ENCODE measurements at regions not wholly inside any gene's neighbourhood (a gene's known extent, or its start where the extent isn't known, plus 50 kb on each side); places are given as distances from the start of the nearest gene placed in this dataset.

- DNase-seq (ENCODE audit: low spot score): no peak
Observed at GRCh38 chrX:25156832-25157231, 141.1 kb upstream of the ARX start.

GRCh38 chrX:25156323-25156722 lies 140.6 kb upstream of the ARX start:
- no peaks in the 10 kb centered on the region for H3K4me1 ChIP-seq
- TF ChIP-seq CTCF (IDR thresholded peaks at IDR 0.05): no peak
- no peak overlapping the region for H3K27ac ChIP-seq
- H3K9me3 ChIP-seq: no peaks in the 10 kb centered on the region
- DNase-seq (ENCODE audit: low spot score): no peak
- H3K36me3 ChIP-seq: no peaks in the 10 kb centered on the region
- no peak overlapping the region for H3K4me3 ChIP-seq
- H3K27me3 ChIP-seq: no peaks in the 10 kb centered on the region

More at GRCh38 chrX:25156832-25157231, 141.1 kb upstream of the ARX start:
- H3K27ac ChIP-seq: no peak overlapping the region
- H3K4me3 ChIP-seq: no peak overlapping the region
- H3K27me3 ChIP-seq: no peaks in the 10 kb centered on the region
- H3K4me1 ChIP-seq: no peaks in the 10 kb centered on the region
- no peaks in the 10 kb centered on the region for H3K9me3 ChIP-seq
- no peaks in the 10 kb centered on the region for H3K36me3 ChIP-seq
- no peak for TF ChIP-seq CTCF (IDR thresholded peaks at IDR 0.05)

- no peaks in the 10 kb centered on the region for H3K36me3 ChIP-seq
- no peak for TF ChIP-seq CTCF (IDR thresholded peaks at IDR 0.05)
- no peak overlapping the region for H3K4me3 ChIP-seq
- no peak overlapping the region for H3K27ac ChIP-seq
- H3K27me3 ChIP-seq: no peaks in the 10 kb centered on the region
- no peak for DNase-seq (ENCODE audit: low spot score)
- no peaks in the 10 kb centered on the region for H3K4me1 ChIP-seq
- H3K9me3 ChIP-seq: no peaks in the 10 kb centered on the region
Observed at GRCh38 chrX:25154168-25154567, 138.4 kb upstream of the ARX start.

GRCh38 chrX:25151749-25152148 lies 136.0 kb upstream of the ARX start:
- no peak for DNase-seq (ENCODE audit: low spot score)
- no peaks in the 10 kb centered on the region for H3K4me1 ChIP-seq

GRCh38 chrX:25144043-25144940 lies 128.5 kb upstream of the ARX start:
- H3K4me3 ChIP-seq: no peak overlapping the region
- H3K36me3 ChIP-seq: no peaks in the 10 kb centered on the region
- peak; percentile 67 for DNase-seq (ENCODE audit: low spot score)
- peak; percentile 60 to 83 for TF ChIP-seq CTCF (IDR thresholded peaks at IDR 0.05)
- no peaks in the 10 kb centered on the region for H3K27me3 ChIP-seq
- no peaks in the 10 kb centered on the region for H3K4me1 ChIP-seq
- no peaks in the 10 kb centered on the region for H3K9me3 ChIP-seq
- H3K27ac ChIP-seq: no peak overlapping the region

More at GRCh38 chrX:25151749-25152148, 136.0 kb upstream of the ARX start:
- Histone ChIP-seq H3K27ac (no peak overlapping the region), H3K9me3 (no peaks in the 10 kb centered on the region), H3K36me3 (no peaks in the 10 kb centered on the region), H3K27me3 (no peaks in the 10 kb centered on the region), H3K4me3 (no peak overlapping the region)
- TF ChIP-seq CTCF (IDR thresholded peaks at IDR 0.05): no peak
